Loucy (cell line): ENCODE measurements at regions not wholly inside any gene's neighbourhood (a gene's known extent, or its start where the extent isn't known, plus 50 kb on each side); places are given as distances from the start of the nearest gene placed in this dataset.

Experiments
- CTCF ChIP-seq: fragments of 200-600 bp; sonication (generic); conservative IDR thresholded peaks from 2 replicates; pipeline ENCODE4 v1.5.1; 2014; ENCODE audit warnings: mild to moderate bottlenecking, antibody characterized with exemption, low read length
- EZH2phosphoT487 ChIP-seq: fragments of 200-600 bp; IDR thresholded peaks from 2 replicates; pipeline ENCODE4 v1.6.1; 2018; ENCODE audit warnings: antibody characterized with exemption, mild to moderate bottlenecking, moderate library complexity, borderline replicate concordance

GRCh38 chr5:57862942-57863341, 380.3 kb upstream of the ACTBL2 start:
- TF ChIP-seq CTCF, result no peak
- TF ChIP-seq EZH2phosphoT487, result no peak
